ENCODE measurements at regions not wholly inside any gene's neighbourhood (a gene's known extent, or its start where the extent isn't known, plus 50 kb on each side); places are given as distances from the start of the nearest gene placed in this dataset.
"Not testable (repeated sequence)": the region's sequence is repeated elsewhere in the genome, so short reads cannot be mapped to it uniquely, and the experiment has no call there.

DNA sequence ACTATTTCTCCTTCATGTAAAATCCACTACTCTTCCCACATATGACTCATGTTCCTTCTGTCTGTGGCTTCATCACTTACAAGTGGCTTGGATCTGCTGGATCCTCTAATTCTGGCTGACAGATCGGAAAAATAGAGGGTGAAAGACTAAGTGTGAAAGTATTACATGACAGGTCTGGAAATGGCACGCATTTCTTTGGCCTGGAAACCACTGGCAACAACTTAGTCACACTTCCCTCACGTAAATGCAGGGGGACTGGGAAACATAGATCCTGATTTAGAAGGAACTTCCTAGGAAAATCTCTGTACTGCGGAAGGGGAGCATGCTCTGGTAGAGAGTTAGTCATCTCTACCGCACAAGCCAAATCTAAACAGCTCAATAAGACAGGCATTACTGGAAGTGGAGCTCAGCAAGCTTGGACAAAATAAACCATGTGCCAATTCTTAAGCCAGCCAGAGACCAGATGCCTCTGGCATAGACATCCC, 305.4 kb upstream of the PTBP2 start:
- peak; percentile 99 for DNase-seq (ENCODE audit: low read depth in 2 of 2)

DNA sequence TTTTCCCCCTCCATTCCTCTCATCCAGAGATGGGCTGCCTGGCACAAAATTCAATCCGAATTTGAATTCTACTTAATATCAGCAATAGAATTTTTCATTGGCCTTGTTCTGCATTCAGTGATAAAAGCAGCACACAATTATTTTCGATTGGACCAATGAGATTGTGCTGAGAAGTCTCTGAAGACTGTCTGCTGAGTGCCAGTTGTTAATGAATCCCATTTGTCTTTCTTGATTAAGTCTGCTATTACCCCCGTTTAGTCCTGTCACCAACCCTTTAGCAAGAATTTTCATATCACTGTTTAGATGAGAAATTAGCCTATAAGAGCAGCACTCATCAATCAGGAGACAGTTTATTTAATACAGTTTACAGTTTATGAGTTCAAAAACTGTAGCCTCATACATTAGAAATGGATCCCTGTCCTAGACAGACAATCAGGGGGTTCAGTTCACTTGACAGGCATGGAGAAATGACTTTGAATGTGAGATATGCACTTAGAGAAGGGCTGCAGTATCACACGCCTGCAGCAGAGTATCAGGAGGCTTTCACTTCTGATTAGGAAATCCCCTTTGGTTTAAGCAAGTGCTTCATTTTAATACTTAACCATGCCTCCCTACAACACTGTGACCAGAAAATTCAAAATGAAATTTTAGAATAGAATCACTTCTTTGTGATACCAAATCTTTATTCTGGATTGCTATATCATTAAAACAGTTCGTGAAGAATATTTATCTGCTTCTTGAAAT, 304.7 kb upstream of the PTBP2 start:
- no peak for DNase-seq (ENCODE audit: low read depth in 2 of 2)

DNA sequence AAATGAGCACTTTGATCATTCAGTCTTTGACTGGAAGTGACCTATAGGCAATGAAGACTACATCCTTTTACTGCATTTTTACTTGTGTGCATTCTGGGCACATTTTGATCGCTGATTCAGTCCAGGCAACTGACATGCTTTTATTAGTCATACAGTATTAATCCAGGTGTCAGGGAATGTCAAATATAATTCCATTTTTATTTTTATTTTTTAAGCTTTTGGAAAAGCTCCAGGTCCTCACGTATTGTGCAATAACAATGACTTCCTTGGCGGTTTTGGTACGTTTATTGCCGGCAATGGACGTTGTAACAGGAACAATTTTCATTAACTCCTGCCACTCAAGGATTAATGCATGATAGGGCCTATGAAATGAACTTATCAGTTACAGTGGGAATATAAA, 302.6 kb upstream of the PTBP2 start:
- no peak for DNase-seq (ENCODE audit: low read depth in 2 of 2)

DNA sequence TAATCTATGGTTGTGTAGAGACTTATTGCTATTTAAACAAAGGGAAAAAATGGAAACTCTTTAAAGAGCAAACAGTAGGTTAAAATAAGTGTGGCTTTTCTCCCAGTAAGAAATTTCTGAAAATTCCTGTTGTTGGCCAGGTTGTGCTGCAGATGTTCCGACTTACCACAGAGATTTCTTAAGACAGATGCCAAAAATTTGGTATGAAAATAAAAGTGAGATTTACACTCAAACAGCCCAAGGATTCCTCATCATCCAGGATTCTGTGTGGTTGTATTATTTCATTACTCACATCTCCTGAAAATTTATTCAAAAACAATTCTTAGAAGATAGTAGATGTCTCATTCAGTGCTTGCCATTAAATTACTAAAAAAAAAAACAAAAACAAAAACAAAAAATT, 296.7 kb upstream of the PTBP2 start:
- DNase-seq (ENCODE audit: low read depth in 2 of 2): peak; percentile 26 to 32

DNA sequence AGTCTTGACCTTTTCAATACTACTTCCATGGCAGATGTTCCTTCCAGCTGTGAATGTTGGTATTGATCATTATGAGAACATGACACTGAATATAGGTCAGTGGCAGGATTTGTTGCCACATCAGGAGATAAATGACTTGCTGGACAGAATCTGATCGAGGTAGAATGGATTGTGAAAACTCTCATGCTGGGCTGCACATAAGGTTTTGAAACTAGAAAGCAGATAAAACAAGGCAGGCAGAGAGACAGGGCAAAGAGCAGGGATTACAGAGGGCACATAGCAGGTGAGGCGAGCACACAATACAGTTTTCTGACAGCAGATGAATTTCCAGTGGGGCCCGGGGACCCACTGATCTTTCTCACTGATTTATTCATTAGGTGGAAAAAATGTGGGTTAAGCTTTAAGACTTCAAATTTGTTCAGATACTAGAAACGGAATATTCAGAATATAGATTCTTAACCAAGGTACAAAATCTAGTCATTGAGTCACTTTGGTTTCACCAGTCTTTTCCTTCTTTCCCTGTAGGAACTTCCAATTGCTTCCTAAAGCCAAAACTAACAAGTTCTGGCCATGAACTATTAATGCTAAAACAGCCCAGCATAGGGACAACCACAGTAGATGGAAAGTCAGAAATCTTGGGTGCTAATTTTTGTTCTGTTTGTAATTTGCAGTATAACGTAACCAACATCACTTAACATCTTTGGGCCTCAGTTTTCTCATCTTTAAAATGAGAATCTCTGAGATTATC, 296.0 kb upstream of the PTBP2 start:
- no peak for DNase-seq (ENCODE audit: low read depth in 2 of 2)

DNA sequence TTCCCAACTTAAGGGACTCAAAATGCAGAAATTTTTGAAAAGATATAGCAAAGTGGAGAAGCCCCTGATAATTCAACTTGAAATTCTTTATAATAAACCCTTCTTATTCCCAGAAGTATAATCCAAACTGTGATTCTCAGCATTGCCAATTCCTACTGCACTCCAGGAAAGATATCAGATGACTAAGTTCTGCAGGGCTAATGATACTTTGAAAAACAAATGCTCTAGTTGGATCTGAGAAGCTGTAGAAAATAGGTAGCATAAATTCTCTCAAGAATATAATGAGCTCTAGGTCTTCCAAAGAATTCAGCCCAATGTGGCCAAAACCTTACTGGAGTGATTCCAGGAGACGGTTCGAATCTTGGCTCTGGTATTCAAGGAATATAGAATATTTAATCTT, 294.0 kb upstream of the PTBP2 start:
- DNase-seq (ENCODE audit: low read depth in 2 of 2): no peak

DNA sequence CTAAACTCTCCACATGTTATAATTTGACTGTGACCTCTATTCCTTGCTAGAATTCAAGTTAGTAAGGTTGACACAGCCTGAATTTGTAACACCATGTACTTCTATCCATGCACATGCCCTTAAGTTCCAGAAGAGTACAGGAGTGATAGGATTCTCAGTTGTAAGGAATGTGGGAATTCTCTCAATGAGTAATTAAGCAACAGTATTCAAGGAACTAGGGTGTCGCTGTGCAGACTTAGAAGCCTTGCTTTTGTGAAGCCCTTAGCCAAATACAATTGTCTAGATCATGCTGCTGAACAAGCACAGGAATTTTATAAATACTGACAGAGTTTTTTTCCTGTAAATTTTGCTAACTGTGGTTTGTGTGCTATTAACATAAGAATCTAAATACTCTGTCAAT, 276.3 kb upstream of the PTBP2 start:
- no peak for DNase-seq (ENCODE audit: low read depth in 2 of 2)

DNA sequence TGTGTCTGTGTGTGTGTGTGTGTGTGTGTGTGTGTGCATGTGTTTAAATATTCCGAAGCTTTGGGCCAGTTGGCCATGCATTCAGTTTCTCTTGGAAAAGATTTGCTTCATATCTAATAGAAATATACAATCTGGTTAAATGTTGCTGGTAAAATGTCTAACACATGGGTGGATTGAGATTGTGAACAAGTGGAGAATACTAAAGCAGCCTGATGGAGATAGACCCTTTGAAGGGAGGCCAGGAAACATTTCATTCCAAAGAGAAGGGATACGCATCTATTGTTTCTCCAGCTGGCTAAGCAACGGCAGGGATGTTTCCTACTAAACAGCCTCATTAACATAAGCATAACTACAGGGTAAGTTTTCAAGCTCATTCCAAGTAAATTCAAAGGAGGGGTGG, 257.5 kb upstream of the PTBP2 start:
- no peak for DNase-seq (ENCODE audit: low read depth in 2 of 2)

DNA sequence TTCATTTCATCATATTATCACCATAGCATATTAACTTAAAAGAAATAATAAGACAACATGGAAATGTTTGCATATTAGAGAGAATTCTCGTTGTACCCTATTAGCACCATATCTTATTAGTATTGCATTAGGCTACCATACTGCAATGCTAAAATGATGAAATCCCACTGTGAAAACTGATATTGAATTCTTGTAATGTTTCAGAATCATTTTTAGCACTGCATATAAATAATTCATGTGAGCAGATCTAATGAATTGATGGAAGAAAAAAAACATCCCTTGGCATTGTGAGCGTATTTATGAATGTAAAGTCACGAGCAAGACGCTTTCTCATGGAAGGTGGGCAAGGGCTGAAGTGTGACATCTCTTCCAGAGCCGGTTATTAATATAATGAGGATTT, 257.1 kb upstream of the PTBP2 start:
- DNase-seq (ENCODE audit: low read depth in 2 of 2): no peak

DNA sequence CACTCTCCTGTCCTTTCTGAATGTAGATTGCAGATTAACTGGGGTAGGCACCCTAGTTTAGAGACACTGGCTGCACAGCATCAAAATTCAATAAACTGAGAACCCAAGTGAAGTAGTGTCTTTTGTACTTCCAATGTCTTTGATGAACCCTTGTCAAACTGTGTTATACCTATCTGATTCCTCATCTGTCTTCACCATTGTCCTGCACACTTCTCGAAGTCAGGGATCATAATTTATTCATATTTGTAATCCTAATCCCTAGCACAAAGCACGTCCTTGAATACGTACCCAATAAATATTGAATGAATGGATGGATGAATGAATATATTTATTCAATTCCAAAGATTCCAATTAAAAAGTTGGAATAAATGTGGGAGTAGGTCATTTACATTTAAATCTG, 256.6 kb upstream of the PTBP2 start:
- no peak for DNase-seq (ENCODE audit: low read depth in 2 of 2)

DNA sequence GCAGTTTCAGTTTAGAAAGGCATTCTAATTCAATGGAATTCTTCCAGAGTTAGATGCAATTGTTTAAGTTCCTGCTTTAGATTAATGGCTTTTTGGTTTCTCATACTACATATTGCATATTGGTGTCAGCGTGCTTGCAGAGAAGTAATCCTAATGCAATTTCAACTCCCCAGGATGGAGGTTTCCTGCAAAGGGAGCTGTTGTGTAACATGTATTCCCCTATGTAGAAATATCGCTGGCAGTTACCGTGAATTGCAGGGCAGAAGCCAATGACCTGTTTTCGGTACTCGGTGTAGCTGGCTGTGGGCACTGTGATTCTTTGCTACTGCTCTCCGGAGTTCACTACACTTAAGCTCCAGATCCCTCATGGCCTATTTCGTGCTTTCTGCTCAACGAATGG, 256.1 kb upstream of the PTBP2 start:
- peak; percentile 74 to 80 for DNase-seq (ENCODE audit: low read depth in 2 of 2)

DNA sequence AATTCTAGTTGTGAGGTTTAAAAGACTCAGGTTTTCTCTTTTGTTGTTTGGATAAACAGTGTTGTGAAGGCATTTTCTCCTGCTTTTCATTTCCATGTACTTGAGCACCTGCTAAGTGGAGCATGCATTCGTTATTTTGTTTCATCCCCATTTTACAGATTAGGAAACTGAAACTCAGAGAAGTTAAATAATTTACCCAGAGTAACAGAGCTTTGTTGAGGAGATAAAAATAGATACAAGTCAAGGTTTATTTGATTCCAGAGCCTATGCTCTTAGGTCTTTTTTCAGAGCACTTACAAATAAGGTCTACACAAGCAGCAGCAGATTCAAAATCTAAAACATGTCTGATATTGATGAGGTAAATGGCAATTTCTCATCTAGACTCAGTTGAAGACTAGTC, 254.7 kb upstream of the PTBP2 start:
- no peak for DNase-seq (ENCODE audit: low read depth in 2 of 2)

DNA sequence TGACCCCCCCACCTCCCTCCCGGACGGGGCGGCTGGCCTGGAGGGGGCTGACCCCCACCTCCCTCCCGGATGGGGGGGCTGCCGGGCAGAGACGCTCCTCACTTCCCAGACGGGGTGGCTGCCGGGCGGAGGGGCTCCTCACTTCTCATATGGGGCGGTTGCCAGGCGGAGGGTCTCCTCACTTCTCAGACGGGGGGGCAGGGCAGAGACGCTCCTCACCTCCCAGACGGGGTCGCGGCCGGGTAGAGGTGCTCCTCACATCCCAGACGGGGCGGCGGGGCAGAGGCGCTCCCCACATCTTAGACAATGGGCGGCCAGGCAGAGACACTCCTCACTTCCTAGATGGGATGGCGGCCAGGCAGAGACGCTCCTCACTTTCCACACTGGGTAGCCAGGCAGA, 251.9 kb upstream of the PTBP2 start:
- not testable (repeated sequence) for DNase-seq (ENCODE audit: low read depth in 2 of 2)

DNA sequence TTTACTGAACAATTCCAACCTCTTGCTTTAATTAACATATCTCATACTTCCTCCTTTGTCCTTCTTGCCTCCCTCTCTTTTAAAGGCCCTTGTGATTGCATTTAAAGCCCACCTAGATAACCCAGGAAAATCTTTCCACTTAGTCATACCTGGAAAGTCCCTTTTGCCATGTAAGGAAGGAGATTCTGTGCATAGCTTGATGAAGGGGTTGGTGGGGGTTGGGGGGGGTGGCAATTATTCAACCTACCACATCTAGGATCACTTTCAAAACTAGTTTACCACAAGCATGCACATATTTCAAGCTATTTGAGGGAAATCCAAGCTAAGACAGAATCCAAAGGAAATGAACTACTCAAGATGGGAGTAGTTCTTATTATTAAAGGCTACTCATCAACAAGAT, 249.1 kb upstream of the PTBP2 start:
- peak; percentile 65 to 72 for DNase-seq (ENCODE audit: low read depth in 2 of 2)

DNA sequence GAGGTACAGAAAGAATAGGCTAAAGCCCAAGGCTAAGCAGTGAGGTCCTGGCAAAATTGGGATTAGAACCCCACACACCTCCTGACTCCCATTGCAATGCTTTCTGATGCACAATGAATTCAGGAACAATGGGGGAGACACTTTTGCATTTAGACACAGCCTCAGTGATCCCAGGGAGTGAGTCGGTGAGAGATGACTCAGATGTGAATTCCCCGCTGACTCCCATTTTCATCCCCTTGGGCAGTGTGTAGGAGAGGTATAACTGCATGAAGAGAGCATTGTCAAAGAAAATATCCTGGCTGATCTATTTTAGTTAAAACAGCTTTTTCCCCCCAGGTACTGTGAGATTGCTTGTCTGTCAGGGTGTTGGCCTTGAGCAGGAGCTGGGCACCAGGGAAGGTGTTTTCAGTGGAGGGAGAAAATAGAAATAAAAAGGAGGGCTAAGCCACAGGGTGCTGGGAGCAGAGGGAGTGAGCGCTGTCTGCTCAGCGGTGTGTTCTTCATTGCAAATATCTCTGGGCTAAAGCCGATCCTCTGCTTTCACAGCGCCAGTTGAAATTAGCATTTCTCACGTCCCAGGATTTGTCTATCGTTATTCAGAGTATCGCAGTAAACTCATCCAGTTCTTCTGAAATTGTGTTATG, 247.7 kb upstream of the PTBP2 start:
- no peak for DNase-seq (ENCODE audit: low read depth in 2 of 2)

DNA sequence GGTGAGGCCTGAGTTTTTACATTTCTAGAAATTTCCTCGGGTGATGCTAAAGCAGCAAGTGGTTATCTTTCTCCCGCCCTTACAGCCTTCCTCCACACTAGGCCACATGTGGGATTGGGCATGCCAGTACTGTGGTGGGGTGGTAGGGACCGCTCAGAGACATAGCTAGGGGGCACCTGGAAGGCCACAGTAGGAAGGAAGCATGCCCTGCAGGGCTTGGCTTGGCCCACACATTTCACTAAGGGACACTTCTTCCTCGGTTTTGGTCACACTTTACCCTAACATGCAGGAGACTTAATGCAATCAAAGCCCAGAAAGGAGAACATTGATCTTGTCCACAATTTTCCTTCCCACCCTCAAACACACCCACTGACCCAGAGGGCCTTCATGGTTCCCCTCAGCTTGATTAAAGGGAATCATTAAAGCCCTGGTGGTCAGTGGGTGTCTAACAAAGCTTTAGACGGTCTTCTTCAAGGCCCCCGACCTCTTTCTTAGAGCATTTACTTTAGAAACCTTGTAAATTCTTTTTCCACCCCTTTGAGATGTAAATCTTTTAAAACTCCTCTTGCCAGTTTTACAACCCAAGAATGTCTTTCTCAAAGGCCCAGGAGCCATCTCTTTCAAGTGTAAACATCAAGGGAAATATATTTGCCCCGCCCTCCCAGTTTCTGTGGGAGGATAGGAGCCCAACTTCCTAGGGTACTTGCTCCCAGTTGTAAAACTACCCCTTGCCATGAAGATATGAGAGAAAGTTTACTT, 246.4 kb upstream of the PTBP2 start:
- no peak for DNase-seq (ENCODE audit: low read depth in 2 of 2)

DNA sequence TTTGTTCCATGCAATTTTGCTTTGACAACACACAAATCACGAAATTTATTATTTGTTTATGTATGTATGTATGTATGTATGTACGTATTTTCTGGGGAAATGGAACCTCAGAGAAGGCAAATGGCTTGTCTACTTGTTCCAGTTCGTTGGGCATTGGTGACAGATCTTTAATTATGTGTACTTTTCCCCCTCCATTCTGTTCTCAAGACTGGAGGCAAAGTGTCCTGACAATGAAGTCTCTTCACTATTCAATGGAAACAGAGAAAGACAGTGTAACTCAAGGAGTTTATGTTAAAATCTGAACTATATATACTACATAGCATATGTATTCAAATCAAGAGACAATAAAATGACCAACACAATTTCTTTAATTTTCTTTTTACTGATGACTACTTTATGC, 245.7 kb upstream of the PTBP2 start:
- no peak for DNase-seq (ENCODE audit: low read depth in 2 of 2)

DNA sequence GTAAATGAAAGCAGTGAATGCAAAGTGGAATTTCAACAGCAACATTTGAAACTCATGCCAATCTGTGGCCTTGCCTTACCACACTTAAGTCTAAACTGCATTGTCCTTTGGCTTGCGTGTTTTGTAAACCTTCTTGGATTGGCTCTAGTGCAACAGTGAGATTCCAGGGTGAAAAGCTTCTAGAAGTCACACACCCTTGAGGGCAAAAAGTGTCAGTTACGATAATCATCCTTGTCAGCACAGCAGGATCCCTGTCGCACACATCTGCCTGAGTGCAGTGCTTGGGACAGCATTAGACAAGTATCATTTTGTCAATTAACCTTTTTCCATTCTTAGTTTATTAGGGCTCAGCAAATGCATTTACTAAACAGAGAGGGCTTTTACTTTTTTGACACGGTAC, 243.4 kb upstream of the PTBP2 start:
- no peak for DNase-seq (ENCODE audit: low read depth in 2 of 2)

DNA sequence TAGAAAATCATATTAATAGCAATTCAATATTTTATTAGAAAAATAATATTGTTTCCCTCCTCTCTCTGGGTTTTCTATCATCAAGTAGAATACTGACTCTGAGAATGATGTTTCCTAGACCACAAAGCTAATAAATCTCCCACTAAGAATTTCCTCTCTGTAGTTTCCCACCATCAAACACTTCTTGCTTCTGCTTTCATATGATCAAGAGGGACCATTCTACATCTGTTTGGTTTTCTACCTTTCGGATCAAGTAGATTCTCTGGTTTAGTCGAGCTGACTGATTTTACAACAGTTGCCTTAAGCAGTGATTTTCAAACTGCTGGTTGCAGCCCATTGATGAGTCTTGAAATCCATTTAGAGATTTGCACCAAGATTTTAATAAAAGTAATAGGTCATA, 240.2 kb upstream of the PTBP2 start:
- no peak for DNase-seq (ENCODE audit: low read depth in 2 of 2)

DNA sequence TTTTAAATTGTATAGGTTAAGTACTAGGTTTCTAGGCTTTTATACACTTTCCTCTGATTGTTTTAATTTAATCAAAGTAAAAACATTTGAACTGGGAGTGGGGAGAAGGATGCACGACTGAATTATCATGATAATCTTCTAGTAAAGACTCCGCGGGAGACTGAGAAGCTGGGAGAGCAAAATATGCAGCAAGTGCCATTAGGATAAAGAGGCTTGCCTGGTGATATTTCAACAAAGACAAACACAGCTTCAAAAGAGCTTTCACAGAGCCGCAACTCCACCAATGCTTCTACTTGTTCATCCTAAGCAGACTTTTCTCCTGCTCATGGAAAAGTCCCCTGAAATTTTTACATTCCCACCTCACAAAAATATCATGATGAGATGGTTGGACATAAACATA, 239.0 kb upstream of the PTBP2 start:
- no peak for DNase-seq (ENCODE audit: low read depth in 2 of 2)

DNA sequence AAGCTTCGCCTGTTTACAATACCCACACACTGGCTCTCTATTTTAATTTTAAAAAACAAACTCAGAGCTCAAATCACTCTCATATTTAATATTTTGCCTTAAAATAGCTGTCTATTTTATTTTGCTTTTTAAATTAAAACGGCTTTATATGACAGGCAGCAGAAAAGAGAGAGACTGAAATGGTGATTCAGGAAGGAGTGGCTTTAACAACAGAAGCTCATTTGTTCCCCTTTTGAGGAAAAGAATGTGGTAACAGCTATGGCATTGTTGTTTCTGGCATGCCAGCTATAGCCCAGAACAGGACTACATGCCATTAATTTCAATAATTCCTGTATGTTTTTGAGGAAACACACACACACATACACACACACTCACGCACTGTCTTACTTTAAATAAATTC, 234.2 kb upstream of the PTBP2 start:
- no peak for DNase-seq (ENCODE audit: low read depth in 2 of 2)

DNA sequence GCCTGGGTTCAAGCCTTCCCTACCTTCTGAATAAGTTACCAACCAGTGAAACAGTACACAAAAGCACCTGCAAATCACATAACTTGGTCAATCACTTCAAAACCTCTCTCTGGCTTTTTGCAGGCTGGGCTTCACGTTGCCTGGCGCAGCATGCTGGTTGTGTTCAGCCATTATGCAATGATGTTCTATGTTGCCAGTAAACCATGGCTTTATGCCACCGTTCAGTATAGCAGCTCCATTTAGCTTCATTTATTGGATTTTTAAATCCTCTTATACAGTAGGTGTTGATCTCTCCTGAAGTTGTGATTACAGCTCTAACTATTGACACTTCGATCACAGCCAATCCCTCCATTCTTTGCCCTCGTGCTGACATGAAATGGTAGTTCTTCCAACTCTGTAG, 233.6 kb upstream of the PTBP2 start:
- no peak for DNase-seq (ENCODE audit: low read depth in 2 of 2)

Data from fibroblast of skin of left biceps (primary cell).